Loucy (cell line): ENCODE measurements at regions not wholly inside any gene's neighbourhood (a gene's known extent, or its start where the extent isn't known, plus 50 kb on each side); places are given as distances from the start of the nearest gene placed in this dataset.

Source experiments
- CTCF ChIP-seq: fragments of 200-600 bp; sonication (generic); conservative IDR thresholded peaks from 2 replicates; pipeline ENCODE4 v1.5.1; 2014; ENCODE audit warnings: mild to moderate bottlenecking, antibody characterized with exemption, low read length
- EZH2phosphoT487 ChIP-seq: fragments of 200-600 bp; IDR thresholded peaks from 2 replicates; pipeline ENCODE4 v1.6.1; 2018; ENCODE audit warnings: antibody characterized with exemption, mild to moderate bottlenecking, moderate library complexity, borderline replicate concordance

DNA sequence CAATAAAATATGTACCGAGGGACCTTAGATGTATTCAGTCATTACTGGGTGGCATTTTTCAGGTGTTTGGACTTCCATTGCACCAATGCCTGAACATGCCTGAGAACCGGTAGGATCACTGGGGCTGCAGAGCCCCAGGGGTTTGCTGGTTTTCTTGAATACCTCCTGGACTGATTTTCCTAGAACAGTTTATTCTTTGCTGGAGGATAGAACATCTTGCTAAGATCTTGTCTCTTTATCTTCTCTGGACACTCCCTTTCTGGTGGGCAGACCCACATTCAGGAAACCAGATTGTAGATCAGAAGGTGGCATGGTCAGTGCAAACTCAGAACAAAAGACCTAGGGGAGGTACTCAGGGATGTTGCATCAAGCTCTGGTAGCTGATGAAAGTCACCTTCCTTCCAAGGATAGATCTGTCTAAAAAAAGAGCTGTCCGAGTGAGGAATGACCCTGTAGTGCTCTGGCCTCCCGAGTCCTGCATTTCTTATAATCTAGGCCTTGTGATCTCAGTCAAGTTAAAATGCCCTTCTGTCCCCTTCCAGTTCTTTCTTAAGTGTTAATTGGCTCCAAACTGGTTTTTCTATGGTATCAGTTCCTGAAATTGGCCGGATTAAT is 84.8 kb downstream of the CLDN34 start:
- no peak for TF ChIP-seq CTCF
- no peak for TF ChIP-seq EZH2phosphoT487
